HCT116 (cell line): ENCODE measurements at regions not wholly inside any gene's neighbourhood (a gene's known extent, or its start where the extent isn't known, plus 50 kb on each side); places are given as distances from the start of the nearest gene placed in this dataset.

ENCODE experiments used
- ATAC-seq: fragments of 200-7000 bp; cut with Tn5 transposase; 2 replicates; pipeline ENCODE4 v1.9.1; 2020; ENCODE audit warnings: mild to moderate bottlenecking, moderate library complexity
- BruUV-seq: library from RNA; stranded (reverse); fragments of 400-500 nt; replicated peaks from 2 replicates; lab custom pipeline; 2021; lab: Mats Ljungman, UMichigan
- CTCF ChIA-PET: fragments of 300-600 bp; sonication (Branson Sonifier 250); formaldehyde crosslinking; loops from one replicate; lab custom pipeline; 2021; ENCODE audit warnings: antibody characterized with exemption; lab: Charles Lee
- POLR2A ChIA-PET: fragments of 300-600, 350-600 bp; sonication (Branson Sonifier 250); formaldehyde crosslinking; loops from one replicate; lab custom pipeline; 2021; ENCODE audit warnings: antibody characterized with exemption; lab: Charles Lee
- RAD21 ChIA-PET, 2 experiments: fragments of 300-600 bp; sonication (Branson Sonifier 250); formaldehyde crosslinking; loops; one replicate each; lab custom pipeline; 2023; ENCODE audit warnings: low total read pairs in 2 of 2; ENCODE audit not compliant: uncharacterized antibody in 2 of 2, unreplicated experiment in 2 of 2, low non-redundant PET in 1 of 2; lab: Charles Lee
- DNase-seq: peaks from one replicate; pipeline ENCODE4 v3.0.0-alpha.2; 2010; ENCODE audit warnings: low read depth, low spot score
- H2AFZ ChIP-seq: fragments of 200-600 bp; shearing (Covaris generic), sonication (generic); 2 replicates; pipeline ENCODE4 v1.6.1; 2017; ENCODE audit warnings: low read depth, mixed run types, mixed read lengths, antibody characterized with exemption, low read length; ENCODE audit not compliant: poor library complexity, severe bottlenecking
- H3K27ac ChIP-seq: 2 replicates; pipeline ENCODE4 v1.5.1; 2012; ENCODE audit warnings: low read depth, low read length
- H3K27me3 ChIP-seq: fragments of 200-600 bp; sonication (generic); 2 replicates; pipeline ENCODE4 v1.6.1; 2016; ENCODE audit warnings: mixed run types, low read length, mixed read lengths; ENCODE audit not compliant: insufficient read depth
- H3K36me3 ChIP-seq, 2 experiments: fragments of 200-500 bp in 1 of 2; fragments of 200-600 bp in 1 of 2; sonication (Bioruptor generic) in 1 of 2; sonication (generic) in 1 of 2; 2 replicates each; pipeline versions ENCODE4 v1.5.1 to v1.6.1; 2014 to 2016; ENCODE audit warnings: low read length in 2 of 2, inconsistent platforms in 1 of 2, mixed read lengths in 1 of 2, mixed run types in 1 of 2; ENCODE audit not compliant: insufficient read depth in 2 of 2, control insufficient read depth in 1 of 2
- H3K4me1 ChIP-seq, 2 experiments: fragments of 200-600 bp in 1 of 2; sonication (generic) in 1 of 2; 2 replicates each; pipeline versions ENCODE4 v1.5.1 to v1.6.1; 2012 to 2017; ENCODE audit warnings: low read length in 2 of 2, inconsistent platforms in 1 of 2, mild to moderate bottlenecking in 1 of 2, mixed read lengths in 1 of 2, mixed run types in 1 of 2, moderate library complexity in 1 of 2; ENCODE audit not compliant: insufficient read depth in 2 of 2, control insufficient read depth in 1 of 2
- H3K4me2 ChIP-seq: fragments of 200-600 bp; sonication (generic); 2 replicates; pipeline ENCODE4 v1.6.1; 2017; ENCODE audit warnings: mixed run types, low read length, mixed read lengths
- H3K4me3 ChIP-seq, 2 experiments: fragments of 200-600 bp in 1 of 2; sonication (generic) in 1 of 2; replicated peaks in 1 of 2; 2 replicates each; pipeline ENCODE4 v1.5.1; 2011 to 2016; ENCODE audit warnings: low read length in 2 of 2, control low read depth in 1 of 2, low read depth in 1 of 2, mild to moderate bottlenecking in 1 of 2, mixed read lengths in 1 of 2, mixed run types in 1 of 2
- H3K79me2 ChIP-seq: fragments of 200-600 bp; sonication (generic); 2 replicates; pipeline ENCODE4 v1.6.1; 2017; ENCODE audit warnings: mild to moderate bottlenecking, mixed run types, low read length, moderate library complexity, mixed read lengths; ENCODE audit not compliant: insufficient read depth
- H3K9ac ChIP-seq: fragments of 200-600 bp; sonication (generic); 2 replicates; pipeline ENCODE4 v1.6.1; 2016; ENCODE audit warnings: low read length, mixed read lengths
- H3K9me2 ChIP-seq: fragments of 200-600 bp; sonication (generic), shearing (Covaris generic); 2 replicates; pipeline ENCODE4 v1.6.1; 2017; ENCODE audit warnings: mixed run types, mild to moderate bottlenecking, moderate library complexity; ENCODE audit not compliant: insufficient read depth
- H3K9me3 ChIP-seq, 2 experiments: fragments of 200-500 bp in 1 of 2; fragments of 200-600 bp in 1 of 2; sonication (Bioruptor generic) in 1 of 2; sonication (generic) in 1 of 2; 2 replicates each; pipeline ENCODE4 v1.6.1; 2014 to 2017; ENCODE audit warnings: low read length in 2 of 2, mixed read lengths in 2 of 2, inconsistent platforms in 1 of 2, low read depth in 1 of 2, mild to moderate bottlenecking in 1 of 2, mixed run types in 1 of 2, moderate library complexity in 1 of 2; ENCODE audit not compliant: control insufficient read depth in 1 of 2, insufficient read depth in 1 of 2
- H4K20me1 ChIP-seq: fragments of 200-600 bp; sonication (generic), shearing (Covaris generic); 2 replicates; pipeline ENCODE4 v1.6.1; 2017; ENCODE audit warnings: mixed run types, mild to moderate bottlenecking, moderate library complexity; ENCODE audit not compliant: insufficient read depth
- ATF3 ChIP-seq: IDR thresholded peaks from 2 replicates; pipeline ENCODE4 v1.6.1; 2012
- CBX3 ChIP-seq: IDR thresholded peaks from 2 replicates; pipeline ENCODE4 v1.6.1; 2012; ENCODE audit warnings: low read depth
- CEBPB ChIP-seq: IDR thresholded peaks from 2 replicates; pipeline ENCODE4 v1.6.1; 2012; ENCODE audit warnings: low read depth
- EGR1 ChIP-seq: IDR thresholded peaks from 2 replicates; pipeline ENCODE4 v1.6.1; 2012; ENCODE audit warnings: low read depth
- ELF1 ChIP-seq: IDR thresholded peaks from 2 replicates; pipeline ENCODE4 v1.6.1; 2012; ENCODE audit warnings: low read depth, borderline replicate concordance
- EZH2 ChIP-seq: fragments of 200-600 bp; sonication (generic); IDR thresholded peaks from 2 replicates; pipeline ENCODE4 v1.6.1; 2017; ENCODE audit warnings: antibody characterized with exemption, mixed run types
- JUND ChIP-seq: IDR thresholded peaks from 2 replicates; pipeline ENCODE4 v1.6.1; 2012
- MAX ChIP-seq: IDR thresholded peaks from 2 replicates; pipeline ENCODE4 v1.6.1; 2012
- POLR2A ChIP-seq: IDR thresholded peaks from 2 replicates; pipeline ENCODE4 v1.7.0; 2011; ENCODE audit warnings: borderline replicate concordance; ENCODE audit not compliant: insufficient read depth, insufficient read length; ENCODE audit errors: extremely low read depth
- SP1 ChIP-seq: IDR thresholded peaks from 2 replicates; pipeline ENCODE4 v1.6.1; 2012; ENCODE audit warnings: low read depth
- SRF ChIP-seq: IDR thresholded peaks from 2 replicates; pipeline ENCODE4 v1.6.1; 2012; ENCODE audit warnings: low read depth
- YY1 ChIP-seq: IDR thresholded peaks from 2 replicates; pipeline ENCODE4 v1.6.1; 2011; ENCODE audit warnings: low read length, low read depth, moderate library complexity, mild to moderate bottlenecking; ENCODE audit not compliant: insufficient replicate concordance; ENCODE audit errors: extremely low read depth
- ZBTB33 ChIP-seq: IDR thresholded peaks from 2 replicates; pipeline ENCODE4 v1.6.1; 2011; ENCODE audit warnings: mild to moderate bottlenecking, low read length, moderate library complexity; ENCODE audit not compliant: insufficient replicate concordance; ENCODE audit errors: extremely low read depth
- ZFX ChIP-seq: fragments of 450-650 bp; IDR thresholded peaks from 2 replicates; pipeline ENCODE4 v1.6.1; 2017
- ZNF274 ChIP-seq: fragments of 200-500 bp; sonication (Bioruptor generic); IDR thresholded peaks from 2 replicates; pipeline ENCODE4 v1.6.1; 2014; ENCODE audit warnings: mild to moderate bottlenecking, low read depth, low read length, inconsistent platforms
- intact Hi-C: fragments of 100-400 bp; cut with micrococcal nuclease; formaldehyde crosslinking; loops from 2 replicates; pipeline ENCODE4 v1.10.0; 2022

- intact Hi-C loops: no loop called here
- DNase-seq (no peak), ATAC-seq (no peak)
- Histone ChIP-seq H2AFZ (no peak overlapping the region), H3K9me2 (no peaks in the 10 kb centered on the region), H3K27ac (no peak overlapping the region), H3K9me3 (no peaks in the 10 kb centered on the region), H3K36me3 (no peaks in the 10 kb centered on the region), H3K79me2 (no peaks in the 10 kb centered on the region), H3K4me1 (no peaks in the 10 kb centered on the region), H3K9ac (no peak overlapping the region), H3K27me3 (peaks cover 4% of the 10 kb centered on the region; the same call in 1 of the 2 replicates), H4K20me1 (no peaks in the 10 kb centered on the region), H3K4me2 (no peak overlapping the region), H3K4me3 (no peak overlapping the region)
- CTCF ChIA-PET: no interaction called here
- TF ChIP-seq ZNF274 (no peak), POLR2A (no peak), EZH2 (no peak), CEBPB (no peak), SP1 (no peak), YY1 (no peak), MAX (no peak), EGR1 (no peak), JUND (no peak), CBX3 (no peak), SRF (no peak), ZBTB33 (no peak), ELF1 (no peak), ZFX (no peak), ATF3 (no peak)
- BruUV-seq: no TSS peak
- POLR2A ChIA-PET: no interaction called here
- RAD21 ChIA-PET: no interaction called here
These were observed 169.5 kb upstream of the S1PR3 start for GRCh38 chr9:88821746-88822106.
